Glutamatergic neuron (in vitro differentiated cells): ENCODE measurements at regions not wholly inside any gene's neighbourhood (a gene's known extent, or its start where the extent isn't known, plus 50 kb on each side); places are given as distances from the start of the nearest gene placed in this dataset.

Experiments
- DNase-seq: peaks from one replicate; pipeline ENCODE4 v3.0.0; 2022
- H3K27ac Mint-ChIP-seq: one replicate; pipeline ENCODE4 v1.8.0; 2020; ENCODE audit warnings: mild to moderate bottlenecking, mixed read lengths, inconsistent platforms; ENCODE audit not compliant: unreplicated experiment
- H3K27me3 Mint-ChIP-seq: one replicate; pipeline ENCODE4 v1.8.0; 2020; ENCODE audit warnings: mild to moderate bottlenecking, moderate library complexity, mixed read lengths, inconsistent platforms; ENCODE audit not compliant: unreplicated experiment
- H3K36me3 Mint-ChIP-seq: one replicate; pipeline ENCODE4 v1.8.0; 2020; ENCODE audit warnings: mild to moderate bottlenecking, mixed read lengths, inconsistent platforms; ENCODE audit not compliant: unreplicated experiment
- H3K4me1 Mint-ChIP-seq: one replicate; pipeline ENCODE4 v1.8.0; 2020; ENCODE audit warnings: mild to moderate bottlenecking, low read depth, mixed read lengths, inconsistent platforms; ENCODE audit not compliant: unreplicated experiment
- H3K4me3 Mint-ChIP-seq: one replicate; pipeline ENCODE4 v1.8.0; 2020; ENCODE audit warnings: mild to moderate bottlenecking, mixed read lengths, inconsistent platforms; ENCODE audit not compliant: unreplicated experiment
- H3K9me3 Mint-ChIP-seq: one replicate; pipeline ENCODE4 v1.8.0; 2020; ENCODE audit warnings: mild to moderate bottlenecking, moderate library complexity, mixed read lengths, inconsistent platforms; ENCODE audit not compliant: unreplicated experiment
- TF ChIP-seq, protein P1 (sequence below): fragments of 200-600 bp; sonication (generic); IDR thresholded peaks from one replicate; pipeline ENCODE4 v1.5.0; 2021; ENCODE audit not compliant: partially characterized antibody, unreplicated experiment

DNA sequence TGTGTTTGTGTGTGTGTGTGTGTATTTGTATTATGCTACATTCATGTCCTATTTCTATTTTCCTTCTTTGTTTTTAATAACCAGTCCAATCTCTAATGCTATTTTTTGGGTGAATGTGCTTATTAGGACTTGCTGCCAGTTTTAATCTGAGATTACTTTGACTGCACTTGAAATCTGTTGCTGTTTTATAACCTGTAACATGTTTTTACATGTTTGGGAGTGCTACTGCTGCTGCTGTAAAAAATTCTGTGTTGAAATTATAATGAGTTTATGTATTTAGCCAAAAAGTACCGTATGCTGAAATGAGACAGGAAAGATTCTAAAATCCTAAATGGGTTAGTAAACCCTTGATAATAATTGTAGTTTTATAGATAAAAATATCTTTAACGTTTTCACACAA is 104.7 kb upstream of the SSBP2 start:
- H3K36me3 Mint-ChIP-seq: no peaks in the 10 kb centered on the region
- no peak overlapping the region for H3K27ac Mint-ChIP-seq
- TF ChIP-seq, protein P1, sequence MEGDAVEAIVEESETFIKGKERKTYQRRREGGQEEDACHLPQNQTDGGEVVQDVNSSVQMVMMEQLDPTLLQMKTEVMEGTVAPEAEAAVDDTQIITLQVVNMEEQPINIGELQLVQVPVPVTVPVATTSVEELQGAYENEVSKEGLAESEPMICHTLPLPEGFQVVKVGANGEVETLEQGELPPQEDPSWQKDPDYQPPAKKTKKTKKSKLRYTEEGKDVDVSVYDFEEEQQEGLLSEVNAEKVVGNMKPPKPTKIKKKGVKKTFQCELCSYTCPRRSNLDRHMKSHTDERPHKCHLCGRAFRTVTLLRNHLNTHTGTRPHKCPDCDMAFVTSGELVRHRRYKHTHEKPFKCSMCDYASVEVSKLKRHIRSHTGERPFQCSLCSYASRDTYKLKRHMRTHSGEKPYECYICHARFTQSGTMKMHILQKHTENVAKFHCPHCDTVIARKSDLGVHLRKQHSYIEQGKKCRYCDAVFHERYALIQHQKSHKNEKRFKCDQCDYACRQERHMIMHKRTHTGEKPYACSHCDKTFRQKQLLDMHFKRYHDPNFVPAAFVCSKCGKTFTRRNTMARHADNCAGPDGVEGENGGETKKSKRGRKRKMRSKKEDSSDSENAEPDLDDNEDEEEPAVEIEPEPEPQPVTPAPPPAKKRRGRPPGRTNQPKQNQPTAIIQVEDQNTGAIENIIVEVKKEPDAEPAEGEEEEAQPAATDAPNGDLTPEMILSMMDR: no peak
- peaks cover 11% of the 10 kb centered on the region for H3K27me3 Mint-ChIP-seq
- no peak for DNase-seq
- peaks cover 6% of the 10 kb centered on the region for H3K9me3 Mint-ChIP-seq
- no peak overlapping the region for H3K4me3 Mint-ChIP-seq
- H3K4me1 Mint-ChIP-seq: peaks cover 45% of the 10 kb centered on the region

DNA sequence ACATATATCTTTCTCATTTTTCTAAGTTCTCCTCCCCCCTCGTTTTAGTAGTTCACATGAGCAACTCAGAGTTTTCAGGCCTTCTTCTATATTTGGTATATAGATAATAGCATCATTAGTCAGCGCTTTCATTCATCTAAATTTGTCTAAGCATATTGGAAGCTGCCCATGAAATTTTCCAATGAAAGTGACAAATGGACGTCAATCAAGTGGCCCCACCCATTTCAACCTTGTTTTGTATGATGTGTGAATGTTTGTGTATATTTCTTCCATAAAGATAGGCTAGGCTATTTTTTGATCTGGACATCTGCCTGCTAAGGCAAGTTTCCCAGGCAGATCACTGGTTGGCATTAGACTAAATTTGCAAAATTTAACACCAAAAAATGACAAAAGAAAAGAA is 104.0 kb upstream of the SSBP2 start:
- DNase-seq: no peak
- TF ChIP-seq, protein P1: no peak
- peaks cover 15% of the 10 kb centered on the region for H3K27me3 Mint-ChIP-seq

DNA sequence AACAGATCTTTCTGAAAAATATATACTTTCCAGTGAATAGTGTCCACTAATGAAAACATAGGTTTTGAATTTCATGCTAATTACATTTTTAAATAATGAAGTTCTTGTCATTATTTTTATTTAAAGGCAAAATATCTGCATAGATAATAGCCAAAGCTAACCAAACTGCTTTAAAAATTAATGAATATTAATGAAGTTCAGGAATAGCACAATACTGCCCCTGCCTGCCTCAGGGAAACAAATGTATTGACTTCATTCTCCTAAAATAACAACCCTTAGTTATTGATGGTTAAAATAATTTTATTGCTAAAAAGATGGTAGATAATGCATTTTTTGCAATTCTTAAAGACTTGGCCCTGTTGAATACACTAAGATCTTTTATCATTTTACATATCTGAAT is 103.6 kb upstream of the SSBP2 start:
- H3K4me3 Mint-ChIP-seq: no peak overlapping the region
- H3K9me3 Mint-ChIP-seq: peaks cover 7% of the 10 kb centered on the region
- DNase-seq: no peak
- TF ChIP-seq, protein P1: peak; percentile 37
- H3K27ac Mint-ChIP-seq: no peak overlapping the region
- H3K36me3 Mint-ChIP-seq: no peaks in the 10 kb centered on the region
- H3K4me1 Mint-ChIP-seq: peaks cover 52% of the 10 kb centered on the region
- H3K27me3 Mint-ChIP-seq: peaks cover 15% of the 10 kb centered on the region

More for the DNA sequence above, 104.0 kb upstream of the SSBP2 start:
- Mint-ChIP-seq H3K36me3 (no peaks in the 10 kb centered on the region), H3K9me3 (peaks cover 7% of the 10 kb centered on the region), H3K4me1 (peaks cover 52% of the 10 kb centered on the region), H3K4me3 (peak overlapping the region; percentile 54), H3K27ac (peak overlapping the region; percentile 18)

DNA sequence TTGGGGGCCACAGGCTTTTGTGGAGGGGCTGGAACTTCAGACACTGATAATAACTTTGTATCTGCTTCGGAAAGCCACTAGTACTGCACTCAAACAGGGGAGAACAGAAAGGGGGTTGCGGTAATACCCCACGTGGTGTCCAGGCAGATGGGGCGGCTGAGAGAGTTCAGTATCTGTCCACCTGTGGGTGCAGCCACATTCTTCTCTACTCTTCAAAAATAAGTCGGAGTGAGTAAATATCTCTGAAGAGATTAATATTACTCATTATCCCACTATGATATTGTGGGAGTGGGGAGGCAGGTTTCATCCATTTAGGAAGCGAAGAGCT is 102.1 kb upstream of the SSBP2 start:
- Mint-ChIP-seq H3K27ac (peak overlapping the region; percentile 78), H3K9me3 (peaks cover 7% of the 10 kb centered on the region), H3K27me3 (peaks cover 15% of the 10 kb centered on the region), H3K36me3 (no peaks in the 10 kb centered on the region), H3K4me1 (peaks cover 61% of the 10 kb centered on the region), H3K4me3 (peak overlapping the region; percentile 88)
- TF ChIP-seq, protein P1: no peak
- DNase-seq: no peak

DNA sequence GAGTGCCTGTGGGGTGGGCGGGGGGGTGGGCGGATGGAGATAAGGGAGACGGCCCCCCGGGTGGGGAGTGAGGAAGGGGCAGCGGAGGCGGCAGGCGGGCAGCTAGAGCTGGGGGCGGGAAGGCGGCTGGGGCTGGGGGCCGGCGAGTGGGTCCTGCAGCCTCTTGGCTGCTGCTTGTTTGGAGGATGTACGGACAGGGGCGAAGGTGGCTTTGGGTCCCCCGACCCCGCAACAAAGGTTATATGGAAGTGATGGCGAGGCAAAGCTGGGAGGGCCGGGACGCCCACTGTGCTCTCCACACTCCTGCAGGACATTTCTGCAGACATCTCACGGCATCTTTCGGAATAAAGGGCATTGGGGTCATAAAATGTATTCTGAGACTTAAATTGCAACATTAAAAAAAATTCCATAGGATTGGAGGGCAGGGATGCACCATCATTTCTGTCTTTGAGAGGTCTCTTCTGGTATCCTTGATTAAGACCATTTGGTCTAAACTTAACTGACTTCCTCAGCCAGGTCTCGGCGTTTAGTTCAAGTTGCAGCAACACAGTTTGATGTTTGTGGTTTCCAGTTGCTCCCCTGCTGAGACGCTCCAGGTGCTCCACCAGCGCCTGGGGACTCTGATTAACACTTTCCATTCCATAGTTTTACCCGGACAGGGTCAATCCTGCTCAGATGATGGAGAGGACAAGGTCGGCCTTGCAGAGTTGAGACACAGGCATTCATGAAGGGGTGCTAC is 101.6 kb upstream of the SSBP2 start:
- peak overlapping the region; percentile 88 for H3K4me3 Mint-ChIP-seq
- peak; percentile 34 for DNase-seq
- H3K4me1 Mint-ChIP-seq: peaks cover 61% of the 10 kb centered on the region
- H3K27ac Mint-ChIP-seq: peak overlapping the region; percentile 78
- H3K36me3 Mint-ChIP-seq: no peaks in the 10 kb centered on the region
- peaks cover 6% of the 10 kb centered on the region for H3K9me3 Mint-ChIP-seq
- H3K27me3 Mint-ChIP-seq: peaks cover 15% of the 10 kb centered on the region
- TF ChIP-seq, protein P1: no peak
